ENCODE measurements at regions not wholly inside any gene's neighbourhood (a gene's known extent, or its start where the extent isn't known, plus 50 kb on each side); places are given as distances from the start of the nearest gene placed in this dataset.

- Histone ChIP-seq H3K27ac (no peak overlapping the region), H3K4me3 (no peak overlapping the region), H3K27me3 (no peaks in the 10 kb centered on the region), H3K9me3 (no peaks in the 10 kb centered on the region), H3K36me3 (no peaks in the 10 kb centered on the region), H3K4me1 (ENCODE audit: insufficient read depth) (no peaks in the 10 kb centered on the region)
- intact Hi-C loops (cut with DNase I) = no loop called here
- no peak for DNase-seq
- TF ChIP-seq EP300 (IDR thresholded peaks at IDR 0.05) (no peak), POLR2A (IDR thresholded peaks at IDR 0.05) (no peak), CTCF (IDR thresholded peaks at IDR 0.05) (no peak)
Measured at GRCh38 chr4:173685831-173686210, 155.8 kb upstream of the HAND2 start.

DNA sequence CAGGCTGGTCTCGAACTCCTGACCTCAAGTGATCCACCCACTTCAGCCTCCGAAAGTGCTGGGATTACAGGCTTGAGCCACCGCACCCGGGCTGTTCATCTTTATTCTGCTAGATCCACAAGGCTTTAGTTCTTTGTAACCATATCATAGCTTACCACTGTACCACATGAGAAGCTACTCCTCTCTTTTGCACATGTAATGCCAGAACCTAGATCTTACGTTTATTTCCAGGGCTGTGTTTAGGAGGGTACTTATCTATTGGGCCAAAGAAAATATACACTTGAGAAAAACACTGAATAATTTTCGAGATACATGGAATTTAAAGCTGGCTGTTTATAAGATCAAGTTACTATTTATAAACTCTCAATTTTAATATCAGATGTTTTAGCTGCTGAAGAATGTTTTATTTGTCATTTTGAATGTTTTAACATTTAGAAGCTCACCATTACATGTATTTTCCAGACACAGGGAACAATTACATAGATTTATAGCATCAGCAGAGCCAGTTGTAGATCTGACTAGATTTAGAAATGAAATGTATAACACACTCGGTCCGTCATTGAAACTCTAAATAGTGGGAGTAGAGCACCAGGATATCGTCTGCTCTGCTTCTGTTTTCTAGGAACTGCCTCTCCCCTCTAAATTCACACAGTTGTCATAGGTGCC is 155.3 kb upstream of the HAND2 start:
- H3K4me3 ChIP-seq = no peak overlapping the region
- no peaks in the 10 kb centered on the region for H3K36me3 ChIP-seq
- TF ChIP-seq CTCF (IDR thresholded peaks at IDR 0.05) (no peak), POLR2A (IDR thresholded peaks at IDR 0.05) (no peak), EP300 (IDR thresholded peaks at IDR 0.05) (no peak)
- DNase-seq = no peak
- no peaks in the 10 kb centered on the region for H3K27me3 ChIP-seq
- no peaks in the 10 kb centered on the region for H3K4me1 ChIP-seq (ENCODE audit: insufficient read depth)
- H3K27ac ChIP-seq = no peak overlapping the region
- intact Hi-C loops (cut with DNase I) = no loop called here
- H3K9me3 ChIP-seq = no peaks in the 10 kb centered on the region
- 38 to 49% (median 49%) methylated on average over 9 of the region's 9 CpGs for WGBS, 3 donors

- TF ChIP-seq POLR2A (IDR thresholded peaks at IDR 0.05) (no peak), CTCF (IDR thresholded peaks at IDR 0.05) (no peak), EP300 (IDR thresholded peaks at IDR 0.05) (no peak)
- no peak for DNase-seq
- Histone ChIP-seq H3K36me3 (no peaks in the 10 kb centered on the region), H3K27ac (no peak overlapping the region), H3K4me3 (no peak overlapping the region), H3K27me3 (no peaks in the 10 kb centered on the region), H3K4me1 (ENCODE audit: insufficient read depth) (no peaks in the 10 kb centered on the region), H3K9me3 (no peaks in the 10 kb centered on the region)
- intact Hi-C loops (cut with DNase I) = no loop called here
- WGBS, 3 donors = 23 to 42% (median 33%) methylated on average over 3 of the region's 3 CpGs
Measured at GRCh38 chr4:173684223-173684622, 154.2 kb upstream of the HAND2 start.

GRCh38 chr4:173682609-173683008 is 152.6 kb upstream of the HAND2 start:
- H3K27me3 ChIP-seq = no peaks in the 10 kb centered on the region
- no peak overlapping the region for H3K4me3 ChIP-seq
- H3K36me3 ChIP-seq = no peaks in the 10 kb centered on the region
- no peaks in the 10 kb centered on the region for H3K9me3 ChIP-seq
- TF ChIP-seq EP300 (IDR thresholded peaks at IDR 0.05) (no peak), POLR2A (IDR thresholded peaks at IDR 0.05) (no peak), CTCF (IDR thresholded peaks at IDR 0.05) (no peak)
- no peak overlapping the region for H3K27ac ChIP-seq
- intact Hi-C loops (cut with DNase I) = no loop called here
- no peak for DNase-seq
- 84 to 85% (median 85%) methylated on average over 2 of the region's 2 CpGs for WGBS, 3 donors
- no peaks in the 10 kb centered on the region for H3K4me1 ChIP-seq (ENCODE audit: insufficient read depth)
